H1 (cell line): ENCODE measurements at regions not wholly inside any gene's neighbourhood (a gene's known extent, or its start where the extent isn't known, plus 50 kb on each side); places are given as distances from the start of the nearest gene placed in this dataset.

Experiments used
- CTCF ChIA-PET: fragments of 300-600 bp; sonication (Branson Sonifier 250); formaldehyde crosslinking; loops from one replicate; lab custom pipeline; 2021; ENCODE audit not compliant: partially characterized antibody; lab: Charles Lee
- POLR2A ChIA-PET: fragments of 300-600 bp; sonication (Branson Sonifier 250); formaldehyde crosslinking; loops from one replicate; lab custom pipeline; 2021; ENCODE audit warnings: inconsistent platforms; ENCODE audit not compliant: partially characterized antibody; lab: Charles Lee
- DNase-seq, 2 experiments: peaks; one replicate each; pipeline versions ENCODE4 v3.0.0 to v3.0.0-alpha.2; 2010 to 2022; ENCODE audit warnings: low spot score in 2 of 2, low read depth in 1 of 2, mixed read lengths in 1 of 2
- FAIRE-seq: peaks from 2 replicates; lab custom pipeline; 2011; peaks lifted over from hg19 to GRCh38; lab: Jason Lieb, UNC
- H2AFZ ChIP-seq: 2 replicates; pipeline ENCODE4 v1.8.1; 2012; ENCODE audit warnings: low read length, inconsistent platforms
- H2AK5ac ChIP-seq: 2 replicates; pipeline ENCODE4 v1.6.1; 2013; ENCODE audit warnings: low read depth, low read length
- H2BK120ac ChIP-seq: replicated peaks from 2 replicates; pipeline ENCODE3; 2013; ENCODE audit warnings: low read depth, low read length, inconsistent platforms
- H2BK12ac ChIP-seq: 2 replicates; pipeline ENCODE4 v1.6.1; 2013; ENCODE audit warnings: low read depth, low read length
- H2BK15ac ChIP-seq: 2 replicates; pipeline ENCODE4 v1.6.1; 2013; ENCODE audit warnings: low read length
- H2BK20ac ChIP-seq: 2 replicates; pipeline ENCODE4 v1.6.1; 2013; ENCODE audit warnings: low read length
- H2BK5ac ChIP-seq: 2 replicates; pipeline ENCODE4 v1.6.1; 2013; ENCODE audit warnings: low read depth, low read length
- H3K14ac ChIP-seq: 2 replicates; pipeline ENCODE4 v1.6.1; 2013; ENCODE audit warnings: inconsistent platforms; ENCODE audit not compliant: insufficient read length
- H3K18ac ChIP-seq: 2 replicates; pipeline ENCODE4 v1.6.1; 2013; ENCODE audit warnings: low read length; ENCODE audit errors: extremely low read depth
- H3K23ac ChIP-seq: 2 replicates; pipeline ENCODE4 v1.6.1; 2013; ENCODE audit warnings: inconsistent platforms; ENCODE audit not compliant: insufficient read length
- H3K23me2 ChIP-seq: 2 replicates; pipeline ENCODE4 v1.6.1; 2013; ENCODE audit warnings: low read depth, low read length
- H3K27ac ChIP-seq: 2 replicates; pipeline ENCODE4 v1.6.1; 2011; ENCODE audit warnings: low read depth, low read length, inconsistent platforms
- H3K27me3 ChIP-seq, 4 experiments: replicated peaks in 1 of 4; 1 replicate in 1 of 4; 2 replicates in 3 of 4; pipeline versions ENCODE4 v1.6.1 to v1.8.1; 2011 to 2013; ENCODE audit warnings: low read length in 3 of 4, mild to moderate bottlenecking in 3 of 4, inconsistent platforms in 2 of 4, mixed read lengths in 2 of 4, moderate library complexity in 1 of 4; ENCODE audit not compliant: control insufficient read depth in 3 of 4, insufficient read depth in 3 of 4; ENCODE audit errors: extremely low read depth in 1 of 4
- H3K36me3 ChIP-seq, 4 experiments: 2 replicates each; pipeline versions ENCODE4 v1.6.1 to v1.8.1; 2011 to 2013; ENCODE audit warnings: mild to moderate bottlenecking in 4 of 4, low read length in 3 of 4, moderate library complexity in 2 of 4, control low read depth in 1 of 4, inconsistent platforms in 1 of 4; ENCODE audit not compliant: insufficient read depth in 4 of 4, control insufficient read depth in 2 of 4
- H3K4ac ChIP-seq: replicated peaks from 2 replicates; pipeline ENCODE3; 2013; ENCODE audit warnings: low read length, low read depth, mixed read lengths, inconsistent platforms; ENCODE audit not compliant: insufficient read length
- H3K4me1 ChIP-seq, 4 experiments: replicated peaks in 1 of 4; 1 replicate in 1 of 4; 2 replicates in 3 of 4; pipeline versions ENCODE4 v1.6.1 to v1.8.1; 2011 to 2013; ENCODE audit warnings: low read length in 3 of 4, inconsistent platforms in 2 of 4, mixed read lengths in 1 of 4; ENCODE audit not compliant: insufficient read depth in 4 of 4, control insufficient read depth in 3 of 4
- H3K4me2 ChIP-seq, 2 experiments: 2 replicates each; pipeline versions ENCODE4 v1.6.1 to v1.8.1; 2011 to 2013; ENCODE audit warnings: low read depth in 2 of 2, low read length in 2 of 2, control low read depth in 1 of 2, inconsistent platforms in 1 of 2, mild to moderate bottlenecking in 1 of 2; ENCODE audit not compliant: insufficient read depth in 1 of 2
- H3K4me3 ChIP-seq, 4 experiments: fragments of 200-600, 300-600 bp in 1 of 4; sonication (generic), shearing (Covaris generic), sonication (Bioruptor Twin) in 1 of 4; 2 replicates each; pipeline versions ENCODE4 v1.5.1 to v1.8.1; 2011 to 2016; ENCODE audit warnings: low read length in 4 of 4, low read depth in 3 of 4, control low read depth in 2 of 4, inconsistent platforms in 2 of 4, mild to moderate bottlenecking in 2 of 4, mixed read lengths in 1 of 4, moderate library complexity in 1 of 4; ENCODE audit not compliant: insufficient read depth in 2 of 4; ENCODE audit errors: extremely low read depth in 1 of 4
- H3K56ac ChIP-seq: replicated peaks from 2 replicates; pipeline ENCODE3; 2013; ENCODE audit warnings: low read depth, mild to moderate bottlenecking, mixed read lengths, low read length, inconsistent platforms; ENCODE audit not compliant: insufficient read length
- H3K79me1 ChIP-seq: 2 replicates; pipeline ENCODE4 v1.6.1; 2013; ENCODE audit warnings: low read depth, low read length, control low read depth
- H3K79me2 ChIP-seq, 2 experiments: 2 replicates each; pipeline versions ENCODE4 v1.6.1 to v1.8.1; 2012 to 2013; ENCODE audit warnings: low read length in 2 of 2, mild to moderate bottlenecking in 2 of 2, inconsistent platforms in 1 of 2; ENCODE audit not compliant: insufficient read depth in 2 of 2, control insufficient read depth in 1 of 2
- H3K9ac ChIP-seq, 4 experiments: replicated peaks in 1 of 4; 1 replicate in 1 of 4; 2 replicates in 3 of 4; pipeline versions ENCODE4 v1.6.1 to v1.8.1; 2011 to 2013; ENCODE audit warnings: low read depth in 3 of 4, low read length in 3 of 4, control low read depth in 2 of 4, mild to moderate bottlenecking in 2 of 4, moderate library complexity in 2 of 4, inconsistent platforms in 1 of 4; ENCODE audit errors: extremely low read depth in 1 of 4
- H3K9me3 ChIP-seq, 2 experiments: 2 replicates each; pipeline versions ENCODE4 v1.6.1 to v1.8.1; 2012 to 2013; ENCODE audit warnings: mild to moderate bottlenecking in 2 of 2, moderate library complexity in 2 of 2, control low read depth in 1 of 2, inconsistent platforms in 1 of 2, low read depth in 1 of 2, low read length in 1 of 2, mixed read lengths in 1 of 2; ENCODE audit not compliant: insufficient read depth in 2 of 2
- H4K20me1 ChIP-seq, 2 experiments: replicated peaks in 1 of 2; 2 replicates each; pipeline versions ENCODE3 to v1.8.1; 2011 to 2013; ENCODE audit warnings: inconsistent platforms in 2 of 2, low read length in 2 of 2, mild to moderate bottlenecking in 1 of 2; ENCODE audit not compliant: insufficient read depth in 2 of 2, control insufficient read depth in 1 of 2
- H4K5ac ChIP-seq: 2 replicates; pipeline ENCODE4 v1.6.1; 2013; ENCODE audit warnings: low read length, low read depth, mixed read lengths, inconsistent platforms; ENCODE audit not compliant: insufficient read length
- H4K8ac ChIP-seq: 2 replicates; pipeline ENCODE4 v1.8.0; 2013; ENCODE audit warnings: mild to moderate bottlenecking, moderate library complexity, low read length, inconsistent platforms; ENCODE audit not compliant: insufficient read depth; ENCODE audit errors: extremely low read depth
- H4K91ac ChIP-seq: replicated peaks from 2 replicates; pipeline ENCODE3; 2013; ENCODE audit warnings: low read length, mixed read lengths, inconsistent platforms; ENCODE audit not compliant: insufficient read length
- CHD1 ChIP-seq: IDR thresholded peaks from 2 replicates; pipeline ENCODE4 v1.6.1; 2012; ENCODE audit warnings: low read depth, low read length, improper control_type of control experiment
- KDM1A ChIP-seq: fragments of 200-600, 300-600 bp; sonication (generic); IDR thresholded peaks from 2 replicates; pipeline ENCODE4 v1.7.1; 2016; ENCODE audit warnings: mild to moderate bottlenecking, low read length, borderline replicate concordance
- USF2 ChIP-seq: IDR thresholded peaks from 2 replicates; pipeline ENCODE4 v1.6.1; 2011; ENCODE audit warnings: low read length, improper control_type of control experiment
- WGBS, 2 experiments: shearing (Covaris generic) in 1 of 2; methylation state at CpG; one replicate each; pipeline versions ENCODE4 v1.1.6 to v1.1.7; 2013 to 2015; ENCODE audit warnings: low lambda C conversion rate in 2 of 2, mixed read lengths in 2 of 2, inconsistent platforms in 1 of 2, low coverage in 1 of 2, missing lambda C conversion rate in 1 of 2; ENCODE audit not compliant: insufficient replicate concordance in 2 of 2, insufficient coverage in 1 of 2, insufficient read length in 1 of 2; ENCODE audit errors: extremely low coverage in 1 of 2, missing lambda C conversion rate in 1 of 2; 5-methylcytosine and 5-hydroxymethylcytosine counted together

DNA sequence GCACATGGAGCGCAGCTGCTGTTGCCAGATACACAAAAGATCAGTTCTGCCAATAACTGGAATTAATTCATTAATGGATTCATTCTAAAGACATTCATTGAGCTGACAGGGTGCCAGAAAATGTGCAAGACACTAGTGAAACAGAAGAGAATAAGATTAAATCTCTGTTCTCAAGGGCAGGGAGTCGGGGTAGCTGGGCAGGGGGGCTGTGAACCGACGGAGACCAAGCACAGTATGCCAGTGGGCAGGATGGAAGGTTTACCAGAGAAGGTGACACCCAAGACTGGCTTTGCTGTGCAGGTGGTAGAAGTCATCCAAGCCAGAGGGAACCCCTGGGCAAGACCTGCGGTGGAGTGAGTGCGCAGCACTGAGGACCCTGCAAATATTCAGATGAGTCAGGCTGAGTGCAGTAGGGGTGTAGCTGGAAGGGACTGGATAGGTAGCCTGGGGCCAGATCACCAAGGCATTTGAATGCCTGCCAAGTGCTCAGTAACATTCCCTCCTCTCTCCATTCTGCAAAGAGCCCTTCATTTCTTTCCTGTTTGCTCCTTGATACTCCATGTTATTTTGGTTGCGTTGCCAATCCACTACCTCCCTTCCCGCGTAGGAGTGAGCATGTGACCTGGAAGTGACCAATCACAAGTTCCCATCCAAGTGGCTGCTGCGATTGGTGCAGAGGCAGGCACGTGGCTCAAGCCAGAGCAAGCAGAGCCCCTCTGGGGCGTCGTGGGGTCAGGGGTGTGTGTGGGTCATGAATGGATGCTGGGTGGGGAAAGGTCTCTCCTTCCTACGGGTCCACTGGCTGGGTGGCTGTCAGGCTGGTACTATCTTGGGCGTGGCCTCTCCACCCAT, 413.1 kb downstream of the PTPRU start:
- Histone ChIP-seq H3K4me1 (no peaks in the 10 kb centered on the region), H2BK5ac (no peak overlapping the region), H4K8ac (no peak overlapping the region), H3K27me3 (no peaks in the 10 kb centered on the region), H2AK5ac (no peak overlapping the region), H3K36me3 (no peaks in the 10 kb centered on the region), H2BK15ac (no peak overlapping the region), H4K20me1 (no peaks in the 10 kb centered on the region), H3K79me1 (no peaks in the 10 kb centered on the region), H3K23me2 (no peaks in the 10 kb centered on the region), H2AFZ (0 out of 2 replicates have a peak overlapping the region, but pooled peaks have one; percentile 65), H3K4me3 (no peak overlapping the region), H2BK120ac (no peak overlapping the region), H3K18ac (no peak overlapping the region), H3K9me3 (no peaks in the 10 kb centered on the region), H3K4me2 (no peak overlapping the region), H4K5ac (no peak overlapping the region), H2BK12ac (no peak overlapping the region), H3K4ac (no peak overlapping the region), H3K56ac (no peak overlapping the region), H3K9ac (no peak overlapping the region), H2BK20ac (no peak overlapping the region), H3K27ac (no peak overlapping the region), H3K79me2 (no peaks in the 10 kb centered on the region), H4K91ac (no peak overlapping the region), H3K14ac (no peak overlapping the region), H3K23ac (no peak overlapping the region)
- no peak for TF ChIP-seq CHD1
- 0 out of 2 replicates have a peak, but pooled peaks have one; percentile 8 for TF ChIP-seq USF2
- no peak for TF ChIP-seq KDM1A
- WGBS, 2 experiments, result 94% methylated on average over 15 of the region's 15 CpGs; no CpG with 5 or more reads in 1 of the 2 experiments
- ChIA-PET CTCF (interaction anchor here (0.6 kb wide), 1 partner anchor 18 kb away, joined by 3 read pairs; no protein-coding TSS in a partner anchor), POLR2A (no interaction called here)
- FAIRE-seq, result no peak
- DNase-seq, result peak in 1 of 2 experiments; percentile 36
